Ishikawa (cell line): ENCODE measurements at regions not wholly inside any gene's neighbourhood (a gene's known extent, or its start where the extent isn't known, plus 50 kb on each side); places are given as distances from the start of the nearest gene placed in this dataset.
A peak's percentile ranks its signal among the peaks of the same experiment; 100 is the strongest.

ENCODE experiments used
- CEBPB ChIP-seq: IDR thresholded peaks from 2 replicates; pipeline ENCODE4 v1.6.1; 2012
- CREB1 ChIP-seq: IDR thresholded peaks from 2 replicates; pipeline ENCODE4 v1.6.1; 2012; ENCODE audit warnings: low read depth
- EGR1 ChIP-seq: IDR thresholded peaks from 2 replicates; pipeline ENCODE4 v1.6.1; 2012
- EP300 ChIP-seq: IDR thresholded peaks from 2 replicates; pipeline ENCODE4 v1.6.1; 2012; ENCODE audit warnings: borderline replicate concordance
- FOXM1 ChIP-seq: IDR thresholded peaks from 2 replicates; pipeline ENCODE4 v1.6.1; 2012; ENCODE audit warnings: low read depth, borderline replicate concordance
- MAX ChIP-seq: IDR thresholded peaks from 2 replicates; pipeline ENCODE4 v1.6.1; 2012
- NFIC ChIP-seq: IDR thresholded peaks from 2 replicates; pipeline ENCODE4 v1.6.1; 2012
- RAD21 ChIP-seq: IDR thresholded peaks from 2 replicates; pipeline ENCODE4 v1.6.1; 2012; ENCODE audit warnings: low read depth
- REST ChIP-seq: IDR thresholded peaks from 2 replicates; pipeline ENCODE4 v1.6.1; 2012; ENCODE audit warnings: low read depth, mild to moderate bottlenecking
- TAF1 ChIP-seq: IDR thresholded peaks from 2 replicates; pipeline ENCODE4 v1.6.1; 2012; ENCODE audit warnings: low read depth, mild to moderate bottlenecking
- TCF12 ChIP-seq: IDR thresholded peaks from 2 replicates; pipeline ENCODE4 v1.6.1; 2012; ENCODE audit warnings: low read depth
- TEAD4 ChIP-seq: IDR thresholded peaks from 2 replicates; pipeline ENCODE4 v1.6.1; 2012
- USF1 ChIP-seq: IDR thresholded peaks from 2 replicates; pipeline ENCODE4 v1.6.1; 2012
- YY1 ChIP-seq: IDR thresholded peaks from 2 replicates; pipeline ENCODE4 v1.6.1; 2012; ENCODE audit warnings: low read depth
- ZBTB7A ChIP-seq: IDR thresholded peaks from 2 replicates; pipeline ENCODE4 v1.6.1; 2012; ENCODE audit warnings: low read depth

- no peak for TF ChIP-seq TEAD4
- 0 out of 2 replicates have a peak, but pooled peaks have one; percentile 16 for TF ChIP-seq USF1
- no peak for TF ChIP-seq MAX
- TF ChIP-seq YY1: no peak
- TF ChIP-seq TAF1: no peak
Observed at GRCh38 chr5:143469125-143469524, 65.6 kb upstream of the NR3C1 start.

GRCh38 chr5:143466632-143467031 lies 63.1 kb upstream of the NR3C1 start:
- TF ChIP-seq EP300 (no peak), TAF1 (no peak), YY1 (no peak), MAX (no peak), EGR1 (no peak), USF1 (no peak), CEBPB (no peak), CREB1 (no peak), ZBTB7A (no peak)

- TF ChIP-seq ZBTB7A (no peak), RAD21 (no peak), NFIC (no peak), USF1 (no peak), TEAD4 (no peak), REST (no peak), TAF1 (no peak), EP300 (no peak), EGR1 (no peak), CREB1 (no peak)
Observed at GRCh38 chr5:143464723-143465490, 61.4 kb upstream of the NR3C1 start.

GRCh38 chr5:143462431-143462830 lies 58.9 kb upstream of the NR3C1 start:
- TF ChIP-seq TAF1 (no peak), REST (no peak), EP300 (no peak), TCF12 (no peak), RAD21 (no peak), YY1 (no peak), CEBPB (no peak), TEAD4 (no peak), USF1 (no peak)

- TF ChIP-seq USF1 (no peak), ZBTB7A (no peak), FOXM1 (no peak), YY1 (no peak), RAD21 (no peak), EP300 (no peak), CREB1 (no peak), MAX (no peak), REST (no peak), TCF12 (no peak), CEBPB (no peak), EGR1 (no peak), TAF1 (no peak), TEAD4 (no peak), NFIC (no peak)
Observed at GRCh38 chr5:143459433-143459832, 55.9 kb upstream of the NR3C1 start.
